ENCODE measurements at regions not wholly inside any gene's neighbourhood (a gene's known extent, or its start where the extent isn't known, plus 50 kb on each side); places are given as distances from the start of the nearest gene placed in this dataset.

GRCh38 chr4:181728305-181728966 lies 514.8 kb upstream of the TENM3 start:
- no peaks in the 10 kb centered on the region for H3K4me1 ChIP-seq (ENCODE audit: insufficient read depth)
- no peak overlapping the region for H3K27ac ChIP-seq (ENCODE audit: low read depth)
- WGBS: 64% methylated on average over 5 of the region's 5 CpGs
- no peaks in the 10 kb centered on the region for H3K36me3 ChIP-seq (ENCODE audit: insufficient read depth)
- DNase-seq (ENCODE audit: extremely low spot score): no peak
- H3K4me3 ChIP-seq (ENCODE audit: low read depth, low read length): no peak overlapping the region

DNA sequence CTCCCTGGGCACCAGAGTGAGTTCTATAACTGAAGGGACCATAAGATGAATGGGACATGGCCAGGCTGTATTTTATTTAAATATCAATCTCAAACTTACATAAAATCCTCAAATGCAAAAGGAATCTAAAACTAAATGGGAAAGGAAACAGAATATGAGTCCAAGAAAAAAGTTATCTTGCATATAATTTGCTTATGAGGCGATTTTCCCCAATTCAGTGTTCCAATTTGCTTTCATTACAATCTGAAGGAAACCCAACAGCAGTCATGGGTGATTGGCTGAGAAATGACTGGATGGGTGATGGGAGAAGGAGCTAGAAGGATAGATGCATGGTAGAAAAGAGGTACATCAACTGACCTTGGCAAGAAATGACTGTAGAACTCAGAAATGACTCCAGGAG lies 511.3 kb upstream of the TENM3 start:
- WGBS: 85% methylated on average over 1 of the region's 1 CpG
- Histone ChIP-seq H3K36me3 (ENCODE audit: insufficient read depth) (no peaks in the 10 kb centered on the region), H3K4me1 (ENCODE audit: insufficient read depth) (no peaks in the 10 kb centered on the region)

GRCh38 chr4:181737744-181738143 lies 505.5 kb upstream of the TENM3 start:
- H3K4me3 ChIP-seq (ENCODE audit: low read depth, low read length): no peak overlapping the region
- H3K27ac ChIP-seq (ENCODE audit: low read depth): no peak overlapping the region
- H3K36me3 ChIP-seq (ENCODE audit: insufficient read depth): no peaks in the 10 kb centered on the region
- DNase-seq (ENCODE audit: extremely low spot score): no peak
- 68% methylated on average over 4 of the region's 4 CpGs for WGBS
- H3K4me1 ChIP-seq (ENCODE audit: insufficient read depth): no peaks in the 10 kb centered on the region

More for the DNA sequence above, 511.3 kb upstream of the TENM3 start:
- H3K4me3 ChIP-seq (ENCODE audit: low read depth, low read length): no peak overlapping the region
- no peak for DNase-seq (ENCODE audit: extremely low spot score)
- H3K27ac ChIP-seq (ENCODE audit: low read depth): no peak overlapping the region

DNA sequence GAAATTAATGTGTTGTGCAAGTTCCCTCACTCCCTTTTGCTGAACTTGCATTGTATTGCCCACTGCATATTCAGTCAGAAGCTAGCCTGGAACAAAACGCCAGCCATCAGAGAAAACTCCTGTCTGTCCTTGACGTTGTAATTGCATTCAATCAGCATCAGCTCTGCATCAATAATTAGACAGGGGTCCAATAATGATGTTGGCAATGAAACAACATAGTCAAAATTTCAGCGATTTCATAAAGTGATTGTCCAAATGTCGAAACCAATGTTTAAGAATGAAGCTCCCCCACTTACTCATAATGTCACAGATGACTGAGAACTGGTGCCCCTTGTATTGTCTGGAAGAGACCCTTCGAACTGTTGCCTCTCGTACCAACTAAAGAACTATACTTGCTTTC lies 504.2 kb upstream of the TENM3 start:
- 84% methylated on average over 6 of the region's 6 CpGs for whole genome bisulfite sequencing
- DNase-seq (ENCODE audit: extremely low spot score): no peak

GRCh38 chr4:181741513-181741912 lies 501.7 kb upstream of the TENM3 start:
- Histone ChIP-seq H3K36me3 (ENCODE audit: insufficient read depth) (no peaks in the 10 kb centered on the region), H3K4me3 (ENCODE audit: low read depth, low read length) (no peak overlapping the region), H3K27ac (ENCODE audit: low read depth) (no peak overlapping the region), H3K4me1 (ENCODE audit: insufficient read depth) (no peaks in the 10 kb centered on the region)
- DNase-seq (ENCODE audit: extremely low spot score): no peak
- 89% methylated on average over 6 of the region's 6 CpGs for WGBS

More for the DNA sequence above, 504.2 kb upstream of the TENM3 start:
- no peaks in the 10 kb centered on the region for H3K36me3 ChIP-seq (ENCODE audit: insufficient read depth)
- H3K4me1 ChIP-seq (ENCODE audit: insufficient read depth): no peaks in the 10 kb centered on the region
- H3K4me3 ChIP-seq (ENCODE audit: low read depth, low read length): no peak overlapping the region
- H3K27ac ChIP-seq (ENCODE audit: low read depth): no peak overlapping the region

DNA sequence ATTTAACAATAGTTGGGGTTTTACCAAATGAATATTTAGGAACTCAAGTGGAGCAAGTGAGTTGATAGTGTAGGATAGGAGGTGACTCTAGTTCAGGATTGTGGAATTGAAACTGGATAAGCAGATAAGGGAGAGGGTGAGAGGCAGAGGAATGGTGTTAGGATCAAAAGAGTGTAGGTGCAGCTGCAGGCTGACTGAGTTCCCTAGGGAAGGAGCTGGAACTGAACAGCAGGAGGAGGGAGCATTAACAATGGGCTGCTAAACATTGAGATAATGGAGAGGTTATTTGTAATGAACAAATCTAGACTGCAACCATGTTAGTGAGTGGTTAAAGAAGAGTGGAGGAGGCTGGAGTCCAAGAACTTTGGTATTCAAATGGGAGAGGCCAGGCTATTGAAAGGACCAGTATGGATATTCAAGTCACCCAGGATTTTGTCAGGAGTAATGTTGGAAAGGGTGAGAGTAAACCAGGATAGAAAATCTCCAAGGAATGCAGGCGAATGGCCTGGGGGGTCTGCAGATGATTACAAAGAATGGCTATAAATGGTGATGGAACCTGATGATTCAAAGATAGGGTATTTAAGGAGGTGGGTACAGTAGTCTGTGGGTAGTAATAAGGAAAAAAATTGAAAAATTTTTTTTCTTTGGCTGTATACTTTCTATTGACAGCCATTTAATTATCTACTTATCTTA lies 497.1 kb upstream of the TENM3 start:
- no peak overlapping the region for H3K4me3 ChIP-seq (ENCODE audit: low read depth, low read length)
- 85% methylated on average over 1 of the region's 1 CpG for WGBS
- no peaks in the 10 kb centered on the region for H3K36me3 ChIP-seq (ENCODE audit: insufficient read depth)
- DNase-seq (ENCODE audit: extremely low spot score): no peak
- H3K4me1 ChIP-seq (ENCODE audit: insufficient read depth): no peaks in the 10 kb centered on the region
- H3K27ac ChIP-seq (ENCODE audit: low read depth): no peak overlapping the region

DNA sequence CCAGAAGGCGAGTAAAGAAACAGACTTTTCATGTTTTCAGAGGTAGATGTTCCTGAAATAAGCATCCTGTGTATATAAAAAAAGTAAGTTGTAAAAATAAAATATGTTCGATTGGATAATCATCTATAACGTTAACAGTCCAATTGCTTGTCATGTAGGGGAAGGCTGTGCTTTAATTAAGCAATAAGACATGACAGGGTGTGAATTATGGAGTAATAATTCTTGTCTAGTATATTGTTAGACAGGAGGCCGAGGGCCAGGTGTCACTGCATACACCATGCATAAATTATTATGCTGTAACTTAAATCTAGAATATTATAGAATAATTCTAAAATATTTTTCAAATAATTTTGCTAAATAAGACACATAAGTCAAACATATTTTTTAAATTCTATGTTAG lies 494.6 kb upstream of the TENM3 start:
- Histone ChIP-seq H3K27ac (ENCODE audit: low read depth) (no peak overlapping the region), H3K4me3 (ENCODE audit: low read depth, low read length) (no peak overlapping the region), H3K4me1 (ENCODE audit: insufficient read depth) (no peaks in the 10 kb centered on the region), H3K36me3 (ENCODE audit: insufficient read depth) (no peaks in the 10 kb centered on the region)
- no peak for DNase-seq (ENCODE audit: extremely low spot score)
- WGBS: 54% methylated on average over 4 of the region's 4 CpGs

GRCh38 chr4:181752516-181752915 lies 490.7 kb upstream of the TENM3 start:
- Histone ChIP-seq H3K4me3 (ENCODE audit: low read depth, low read length) (no peak overlapping the region), H3K4me1 (ENCODE audit: insufficient read depth) (no peaks in the 10 kb centered on the region), H3K27ac (ENCODE audit: low read depth) (no peak overlapping the region), H3K36me3 (ENCODE audit: insufficient read depth) (no peaks in the 10 kb centered on the region)
- WGBS: 83% methylated on average over 6 of the region's 6 CpGs
- no peak for DNase-seq (ENCODE audit: extremely low spot score)

GRCh38 chr4:181753207-181753606 lies 490.0 kb upstream of the TENM3 start:
- no peaks in the 10 kb centered on the region for H3K36me3 ChIP-seq (ENCODE audit: insufficient read depth)
- H3K4me3 ChIP-seq (ENCODE audit: low read depth, low read length): no peak overlapping the region
- no peaks in the 10 kb centered on the region for H3K4me1 ChIP-seq (ENCODE audit: insufficient read depth)
- H3K27ac ChIP-seq (ENCODE audit: low read depth): no peak overlapping the region
- 61% methylated on average over 4 of the region's 4 CpGs for WGBS
- DNase-seq (ENCODE audit: extremely low spot score): no peak

DNA sequence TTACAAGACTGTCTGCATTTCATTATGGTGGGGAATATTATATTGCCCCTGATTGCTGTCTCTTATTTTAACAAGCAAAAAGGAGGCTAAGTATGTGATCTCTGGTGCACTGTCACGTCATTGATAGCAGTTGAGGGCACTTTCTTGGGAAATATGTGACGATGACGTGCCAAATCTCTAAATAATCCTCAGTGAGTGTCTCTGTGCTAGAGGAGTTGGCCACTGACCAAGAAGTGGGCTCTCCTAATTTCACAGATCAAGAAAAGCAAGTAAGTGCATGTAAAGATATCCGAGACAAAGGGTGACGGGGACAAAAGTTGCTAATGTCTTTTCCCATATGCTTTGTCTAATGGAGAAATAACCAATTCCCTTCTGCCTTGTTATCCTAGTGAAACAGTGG lies 487.4 kb upstream of the TENM3 start:
- no peak overlapping the region for H3K27ac ChIP-seq (ENCODE audit: low read depth)
- no peak for DNase-seq (ENCODE audit: extremely low spot score)
- H3K4me1 ChIP-seq (ENCODE audit: insufficient read depth): no peaks in the 10 kb centered on the region
- no peak overlapping the region for H3K4me3 ChIP-seq (ENCODE audit: low read depth, low read length)
- WGBS: 71% methylated on average over 5 of the region's 5 CpGs
- no peaks in the 10 kb centered on the region for H3K36me3 ChIP-seq (ENCODE audit: insufficient read depth)

DNA sequence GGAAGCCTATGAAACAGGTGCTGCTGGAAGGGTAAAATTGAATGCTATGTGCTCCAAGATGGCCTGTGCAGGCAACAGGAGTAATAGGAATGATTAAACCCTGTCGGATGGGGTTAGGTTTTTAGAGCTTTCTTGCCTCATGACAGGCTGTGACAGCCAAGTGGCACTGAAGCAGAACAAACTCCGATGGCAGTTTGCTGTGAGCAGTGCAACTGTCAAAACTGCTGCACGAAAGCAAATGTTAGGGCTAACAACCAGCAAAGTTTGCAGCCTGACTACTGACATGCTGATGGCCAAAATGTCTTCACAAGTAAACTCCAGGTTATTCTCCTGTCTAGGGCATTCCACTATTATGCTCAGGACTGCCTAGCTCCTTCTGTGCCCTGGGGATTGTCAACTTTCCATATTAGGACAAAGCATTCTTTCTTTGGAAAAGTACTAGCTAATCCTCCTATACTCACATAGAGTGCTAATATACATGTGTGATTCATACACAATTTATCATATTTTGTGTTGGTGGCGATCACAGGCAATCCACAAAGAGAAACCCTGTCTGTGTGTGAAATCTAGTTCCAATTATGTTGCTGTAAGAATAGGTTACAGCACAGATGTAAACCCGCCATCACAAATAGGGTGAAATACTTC lies 486.6 kb upstream of the TENM3 start:
- no peak overlapping the region for H3K4me3 ChIP-seq (ENCODE audit: low read depth, low read length)
- DNase-seq (ENCODE audit: extremely low spot score): no peak
- WGBS: 69% methylated on average over 5 of the region's 5 CpGs
- H3K4me1 ChIP-seq (ENCODE audit: insufficient read depth): no peaks in the 10 kb centered on the region
- H3K36me3 ChIP-seq (ENCODE audit: insufficient read depth): no peaks in the 10 kb centered on the region
- H3K27ac ChIP-seq (ENCODE audit: low read depth): no peak overlapping the region

DNA sequence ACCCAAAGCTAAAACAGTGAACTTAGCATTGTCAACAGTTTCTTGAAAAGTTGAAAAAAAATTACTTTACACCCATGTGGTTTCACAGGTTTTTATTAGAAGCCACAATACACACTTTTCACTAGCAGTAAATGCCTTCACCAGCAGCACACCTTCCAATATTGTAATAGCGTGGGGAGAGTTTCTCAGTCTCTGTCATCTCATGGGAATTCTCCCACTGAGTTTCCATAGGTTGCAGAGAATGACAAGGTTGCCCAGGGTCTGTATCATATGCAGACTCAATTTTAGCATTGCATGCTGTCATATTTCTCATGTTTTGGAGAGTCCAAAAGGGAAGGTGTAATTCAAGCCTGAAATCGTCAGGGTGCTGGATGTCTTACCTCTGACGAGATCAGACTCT lies 486.1 kb upstream of the TENM3 start:
- H3K27ac ChIP-seq (ENCODE audit: low read depth): no peak overlapping the region
- H3K4me1 ChIP-seq (ENCODE audit: insufficient read depth): no peaks in the 10 kb centered on the region
- H3K4me3 ChIP-seq (ENCODE audit: low read depth, low read length): no peak overlapping the region
- WGBS: 67% methylated on average over 3 of the region's 3 CpGs
- DNase-seq (ENCODE audit: extremely low spot score): no peak
- no peaks in the 10 kb centered on the region for H3K36me3 ChIP-seq (ENCODE audit: insufficient read depth)

DNA sequence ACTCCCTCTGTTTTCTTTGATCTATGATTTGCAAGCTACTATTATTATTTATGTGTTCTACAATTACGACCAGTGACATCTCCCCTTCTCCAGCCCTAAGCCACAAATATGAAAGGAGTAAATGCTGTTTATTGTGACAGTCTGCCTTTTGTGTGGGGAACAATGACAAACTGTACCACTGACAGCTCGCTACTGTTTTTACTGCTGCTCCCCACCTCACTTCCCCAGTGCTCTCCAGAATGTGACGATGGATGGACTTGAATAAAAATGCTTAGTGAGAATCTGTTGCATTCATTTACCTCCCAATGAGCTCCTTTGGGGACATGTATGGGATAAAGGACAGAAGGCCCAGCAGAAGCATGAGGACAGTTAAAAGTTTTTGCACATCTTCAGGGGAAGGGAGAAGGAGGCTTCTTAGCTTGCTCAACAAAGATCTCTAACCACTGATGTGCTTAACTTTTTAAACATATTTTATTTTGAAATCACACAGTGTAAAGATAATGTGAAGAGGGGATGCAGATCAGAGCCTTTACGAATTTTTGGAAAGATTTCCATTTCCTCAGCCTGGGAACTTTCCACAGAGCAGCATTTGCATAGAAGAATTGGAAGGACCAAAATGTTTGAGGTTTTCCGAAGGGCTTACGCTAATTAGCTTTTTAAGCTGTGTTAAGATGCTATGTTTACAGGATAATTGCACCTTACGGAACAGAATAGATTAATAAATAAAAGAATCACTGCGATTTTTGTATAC lies 485.1 kb upstream of the TENM3 start:
- no peaks in the 10 kb centered on the region for H3K36me3 ChIP-seq (ENCODE audit: insufficient read depth)
- H3K27ac ChIP-seq (ENCODE audit: low read depth): no peak overlapping the region
- no peak overlapping the region for H3K4me3 ChIP-seq (ENCODE audit: low read depth, low read length)
- 70% methylated on average over 8 of the region's 8 CpGs for WGBS
- no peaks in the 10 kb centered on the region for H3K4me1 ChIP-seq (ENCODE audit: insufficient read depth)
- DNase-seq (ENCODE audit: extremely low spot score): no peak

DNA sequence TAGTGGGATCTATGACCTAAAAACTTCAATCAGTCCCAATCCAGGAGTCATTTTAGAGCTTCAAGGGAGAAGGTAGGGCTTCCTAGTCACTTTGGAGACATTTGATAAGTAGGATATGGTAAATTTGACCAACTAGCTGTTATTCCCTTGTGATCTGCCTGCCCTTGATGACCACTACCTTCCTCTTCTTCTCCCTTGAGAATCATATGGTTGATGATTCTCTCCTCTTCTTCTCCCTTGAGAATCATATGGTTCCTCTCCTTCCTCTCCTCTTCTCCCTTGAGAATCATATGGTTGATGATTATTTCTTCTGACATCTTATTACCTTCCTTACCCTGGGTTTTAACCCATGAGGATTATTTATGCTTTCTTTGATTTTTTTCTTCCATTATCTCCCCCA lies 482.6 kb upstream of the TENM3 start:
- Histone ChIP-seq H3K36me3 (ENCODE audit: insufficient read depth) (no peaks in the 10 kb centered on the region), H3K4me1 (ENCODE audit: insufficient read depth) (no peaks in the 10 kb centered on the region), H3K4me3 (ENCODE audit: low read depth, low read length) (no peak overlapping the region), H3K27ac (ENCODE audit: low read depth) (no peak overlapping the region)
- no peak for DNase-seq (ENCODE audit: extremely low spot score)
